Activated naive CD8-positive, alpha-beta T cell treated with anti-CD3 and anti-CD28 coated beads for 36 hours (primary cell): ENCODE measurements at regions not wholly inside any gene's neighbourhood (a gene's known extent, or its start where the extent isn't known, plus 50 kb on each side); places are given as distances from the start of the nearest gene placed in this dataset.
A peak's percentile ranks its signal among the peaks of the same experiment; 100 is the strongest.

Experiments used
- DNase-seq: peaks from one replicate; pipeline ENCODE4 v3.0.0; 2021
- H3K27ac Mint-ChIP-seq: one replicate; pipeline ENCODE4 v1.8.0; 2022; ENCODE audit warnings: mild to moderate bottlenecking, moderate library complexity, mixed read lengths
- H3K27me3 Mint-ChIP-seq: one replicate; pipeline ENCODE4 v1.8.0; 2022; ENCODE audit warnings: mild to moderate bottlenecking, mixed read lengths
- H3K36me3 Mint-ChIP-seq: one replicate; pipeline ENCODE4 v1.8.0; 2021; ENCODE audit warnings: mild to moderate bottlenecking, mixed read lengths
- H3K4me1 Mint-ChIP-seq: one replicate; pipeline ENCODE4 v1.8.0; 2021; ENCODE audit warnings: mixed read lengths
- H3K4me3 Mint-ChIP-seq: one replicate; pipeline ENCODE4 v1.8.0; 2022; ENCODE audit warnings: mild to moderate bottlenecking, moderate library complexity, mixed read lengths
- H3K9me3 Mint-ChIP-seq: one replicate; pipeline ENCODE4 v1.8.0; 2022; ENCODE audit warnings: mixed read lengths

- Mint-ChIP-seq H3K27me3 (peaks cover 13% of the 10 kb centered on the region), H3K4me3 (no peak overlapping the region), H3K4me1 (peaks cover 3% of the 10 kb centered on the region), H3K9me3 (no peaks in the 10 kb centered on the region), H3K27ac (no peak overlapping the region), H3K36me3 (no peaks in the 10 kb centered on the region)
- no peak for DNase-seq
Measured at GRCh38 chr10:9285690-9286089, 1231.2 kb downstream of the GATA3 start.

DNA sequence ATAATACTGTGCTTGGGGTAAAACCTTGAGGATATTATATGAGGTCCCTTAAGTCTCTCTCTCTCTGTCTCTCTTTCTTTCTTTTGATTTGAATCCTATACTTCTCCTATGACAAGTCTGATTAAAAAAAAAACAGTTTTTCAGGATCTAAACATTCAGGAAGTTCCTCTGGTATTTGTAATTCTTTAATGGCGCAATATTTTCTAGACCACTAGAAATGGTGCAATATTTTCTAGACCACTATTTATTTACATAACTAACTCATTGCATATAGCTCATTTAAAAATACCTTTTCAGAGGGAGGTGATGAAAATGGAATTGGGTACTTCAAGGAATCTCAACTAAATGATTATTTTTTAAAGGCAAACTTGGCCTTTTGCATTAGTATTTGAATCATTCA is 1235.3 kb downstream of the GATA3 start:
- Mint-ChIP-seq H3K4me1 (peaks cover 10% of the 10 kb centered on the region), H3K27me3 (peaks cover 8% of the 10 kb centered on the region), H3K36me3 (no peaks in the 10 kb centered on the region), H3K4me3 (no peak overlapping the region), H3K27ac (no peak overlapping the region), H3K9me3 (peaks cover 1% of the 10 kb centered on the region)
- DNase-seq: no peak

- Mint-ChIP-seq H3K4me1 (peaks cover 18% of the 10 kb centered on the region), H3K9me3 (peaks cover 1% of the 10 kb centered on the region), H3K27ac (no peak overlapping the region), H3K36me3 (no peaks in the 10 kb centered on the region), H3K4me3 (no peak overlapping the region), H3K27me3 (peaks cover 7% of the 10 kb centered on the region)
- DNase-seq: no peak
Measured at GRCh38 chr10:9291081-9291480, 1236.6 kb downstream of the GATA3 start.

DNA sequence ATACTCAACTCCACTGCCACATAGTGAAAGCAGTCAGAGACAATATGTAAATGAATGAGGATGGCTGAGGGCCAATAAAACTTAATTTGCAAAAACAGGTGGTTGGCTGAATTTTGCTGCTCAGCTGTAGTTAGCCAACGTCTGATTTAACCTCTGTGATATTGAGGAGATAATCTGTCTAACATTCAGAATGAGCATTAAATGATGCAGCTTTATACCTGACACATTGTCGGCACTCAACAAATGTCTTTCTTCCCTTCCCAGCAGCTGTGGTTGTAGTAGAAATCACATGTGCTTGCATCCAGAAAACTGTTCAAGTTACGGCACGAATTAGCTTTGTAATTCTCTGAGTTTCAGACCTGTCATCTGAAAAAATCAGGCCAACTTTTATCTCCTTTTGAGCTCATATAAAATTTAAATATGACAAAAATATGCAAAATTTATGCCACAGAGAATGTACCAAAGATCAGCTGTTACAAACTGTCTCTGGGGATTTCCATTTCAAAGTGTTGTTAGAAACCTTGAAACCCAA is 1239.7 kb downstream of the GATA3 start:
- H3K36me3 Mint-ChIP-seq: no peaks in the 10 kb centered on the region
- no peak overlapping the region for H3K27ac Mint-ChIP-seq
- peaks cover 18% of the 10 kb centered on the region for H3K4me1 Mint-ChIP-seq
- no peak overlapping the region for H3K4me3 Mint-ChIP-seq
- peaks cover 1% of the 10 kb centered on the region for H3K9me3 Mint-ChIP-seq
- DNase-seq: no peak
- H3K27me3 Mint-ChIP-seq: peaks cover 3% of the 10 kb centered on the region

DNA sequence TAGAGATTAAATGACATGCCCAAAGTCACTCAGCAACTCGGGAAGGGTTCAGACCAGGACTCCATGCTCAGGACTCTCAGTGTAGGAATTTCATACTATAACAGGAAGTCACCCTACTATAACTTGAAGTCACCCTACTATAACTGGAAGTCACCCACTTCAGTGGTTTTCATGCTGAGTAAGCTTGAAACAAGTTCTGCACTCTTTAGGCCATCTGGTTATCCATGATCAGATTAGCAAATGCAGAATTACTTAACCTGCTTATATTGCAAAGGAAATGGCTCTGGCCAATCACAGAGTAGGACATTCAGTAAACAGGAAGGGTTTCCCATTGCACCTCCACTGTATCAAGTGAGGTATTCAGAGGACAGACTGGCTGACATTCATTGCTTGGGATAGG is 1240.4 kb downstream of the GATA3 start:
- Mint-ChIP-seq H3K27me3 (peaks cover 3% of the 10 kb centered on the region), H3K27ac (peak overlapping the region; percentile 5), H3K36me3 (no peaks in the 10 kb centered on the region), H3K4me1 (peaks cover 18% of the 10 kb centered on the region), H3K9me3 (peaks cover 1% of the 10 kb centered on the region), H3K4me3 (no peak overlapping the region)
- DNase-seq: no peak

GRCh38 chr10:9296190-9296589 is 1241.7 kb downstream of the GATA3 start:
- Mint-ChIP-seq H3K36me3 (no peaks in the 10 kb centered on the region), H3K27me3 (peaks cover 3% of the 10 kb centered on the region), H3K4me3 (no peak overlapping the region), H3K9me3 (peaks cover 1% of the 10 kb centered on the region), H3K27ac (no peak overlapping the region), H3K4me1 (peaks cover 18% of the 10 kb centered on the region)
- no peak for DNase-seq

GRCh38 chr10:9297580-9297979 is 1243.1 kb downstream of the GATA3 start:
- DNase-seq: no peak
- H3K36me3 Mint-ChIP-seq: no peaks in the 10 kb centered on the region
- peaks cover 18% of the 10 kb centered on the region for H3K4me1 Mint-ChIP-seq
- no peak overlapping the region for H3K27ac Mint-ChIP-seq
- peaks cover 1% of the 10 kb centered on the region for H3K9me3 Mint-ChIP-seq
- no peak overlapping the region for H3K4me3 Mint-ChIP-seq
- peaks cover 3% of the 10 kb centered on the region for H3K27me3 Mint-ChIP-seq

GRCh38 chr10:9299966-9300365 is 1245.5 kb downstream of the GATA3 start:
- H3K4me3 Mint-ChIP-seq: no peak overlapping the region
- no peaks in the 10 kb centered on the region for H3K9me3 Mint-ChIP-seq
- H3K36me3 Mint-ChIP-seq: no peaks in the 10 kb centered on the region
- H3K27me3 Mint-ChIP-seq: peaks cover 8% of the 10 kb centered on the region
- no peak overlapping the region for H3K27ac Mint-ChIP-seq
- DNase-seq: no peak
- H3K4me1 Mint-ChIP-seq: peaks cover 6% of the 10 kb centered on the region

GRCh38 chr10:9301148-9301547 is 1246.7 kb downstream of the GATA3 start:
- Mint-ChIP-seq H3K4me1 (no peaks in the 10 kb centered on the region), H3K36me3 (no peaks in the 10 kb centered on the region), H3K27me3 (peaks cover 8% of the 10 kb centered on the region), H3K9me3 (no peaks in the 10 kb centered on the region), H3K4me3 (no peak overlapping the region), H3K27ac (no peak overlapping the region)
- DNase-seq: no peak

GRCh38 chr10:9301554-9301953 is 1247.1 kb downstream of the GATA3 start:
- no peak for DNase-seq
- Mint-ChIP-seq H3K36me3 (no peaks in the 10 kb centered on the region), H3K4me3 (no peak overlapping the region), H3K4me1 (no peaks in the 10 kb centered on the region), H3K9me3 (no peaks in the 10 kb centered on the region), H3K27me3 (peaks cover 12% of the 10 kb centered on the region), H3K27ac (no peak overlapping the region)

- no peak overlapping the region for H3K27ac Mint-ChIP-seq
- H3K36me3 Mint-ChIP-seq: no peaks in the 10 kb centered on the region
- H3K9me3 Mint-ChIP-seq: no peaks in the 10 kb centered on the region
- H3K4me1 Mint-ChIP-seq: no peaks in the 10 kb centered on the region
- no peak for DNase-seq
- H3K4me3 Mint-ChIP-seq: no peak overlapping the region
- peaks cover 12% of the 10 kb centered on the region for H3K27me3 Mint-ChIP-seq
Measured at GRCh38 chr10:9302140-9302746, 1247.8 kb downstream of the GATA3 start.

DNA sequence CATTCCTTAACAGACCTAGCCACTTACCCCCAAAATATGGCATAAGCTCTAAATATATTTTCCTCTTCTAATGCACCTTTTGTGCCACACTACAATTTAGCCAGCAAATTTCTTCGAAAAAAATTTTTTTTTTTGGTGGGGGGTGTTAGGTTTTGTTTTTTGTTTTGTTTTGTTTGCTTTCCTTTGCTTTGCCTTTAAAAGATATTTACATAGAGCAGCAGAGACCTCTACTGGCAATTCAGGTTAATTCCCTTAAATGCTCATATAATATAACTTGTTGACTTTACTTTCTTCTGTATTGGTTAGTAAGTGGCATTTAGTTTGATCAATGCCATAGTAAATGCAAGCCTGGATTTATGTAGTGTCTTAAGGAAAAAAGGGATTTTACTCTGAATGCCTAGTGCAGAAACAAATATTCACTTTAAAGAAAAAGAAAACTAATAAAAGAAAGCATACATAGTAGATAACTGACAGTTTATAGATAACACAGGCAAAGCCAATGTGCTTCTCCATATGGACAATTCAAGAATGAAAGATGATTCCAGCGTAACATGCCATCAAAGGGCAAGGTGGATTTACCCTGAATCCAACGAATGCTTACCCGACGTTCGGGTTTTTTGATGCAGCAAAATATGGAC is 1250.6 kb downstream of the GATA3 start:
- no peaks in the 10 kb centered on the region for H3K36me3 Mint-ChIP-seq
- H3K4me3 Mint-ChIP-seq: no peak overlapping the region
- H3K27me3 Mint-ChIP-seq: peaks cover 22% of the 10 kb centered on the region
- no peaks in the 10 kb centered on the region for H3K4me1 Mint-ChIP-seq
- no peak for DNase-seq
- no peaks in the 10 kb centered on the region for H3K9me3 Mint-ChIP-seq
- no peak overlapping the region for H3K27ac Mint-ChIP-seq

DNA sequence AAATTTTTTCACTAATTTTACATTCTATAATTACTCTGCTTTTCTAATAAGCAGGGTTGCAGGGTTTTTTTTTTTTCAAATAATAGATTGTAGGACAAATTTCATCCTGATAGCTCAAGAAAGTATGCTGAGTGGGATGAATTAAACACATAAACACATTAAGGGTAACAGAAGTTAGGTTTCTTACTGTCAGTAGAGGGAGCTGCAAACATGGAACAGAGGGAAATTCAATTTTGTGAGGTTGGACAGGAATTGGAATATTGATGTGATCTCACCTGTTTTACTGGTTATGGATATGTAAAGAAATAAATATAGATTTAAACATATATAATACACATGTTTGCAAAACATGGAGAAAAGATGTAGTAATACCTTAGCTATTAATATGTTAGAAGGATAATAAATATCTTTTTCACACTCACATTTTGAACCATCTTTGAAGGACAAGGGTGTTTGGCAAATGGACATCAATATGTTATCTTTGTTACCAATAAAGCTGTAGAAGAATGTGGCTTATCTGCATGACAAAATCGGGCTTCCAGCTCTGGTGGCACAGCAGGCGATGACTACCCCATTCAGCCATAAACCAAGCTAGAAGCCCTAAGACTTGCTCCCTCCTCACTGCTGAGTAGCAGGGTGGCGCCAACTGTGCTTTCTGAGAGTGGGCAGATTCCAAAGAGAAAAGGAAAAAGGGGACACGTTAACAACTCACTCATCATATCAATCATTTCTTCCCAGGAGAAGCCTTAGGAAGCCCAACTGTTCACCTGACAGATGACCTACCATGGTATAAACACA is 1257.4 kb downstream of the GATA3 start:
- no peak for DNase-seq
- Mint-ChIP-seq H3K4me3 (no peak overlapping the region), H3K27ac (no peak overlapping the region), H3K9me3 (no peaks in the 10 kb centered on the region), H3K4me1 (no peaks in the 10 kb centered on the region), H3K36me3 (no peaks in the 10 kb centered on the region), H3K27me3 (peaks cover 27% of the 10 kb centered on the region)

GRCh38 chr10:9315292-9315691 is 1260.8 kb downstream of the GATA3 start:
- Mint-ChIP-seq H3K36me3 (no peaks in the 10 kb centered on the region), H3K4me1 (no peaks in the 10 kb centered on the region), H3K27ac (no peak overlapping the region), H3K4me3 (no peak overlapping the region), H3K27me3 (peaks cover 19% of the 10 kb centered on the region), H3K9me3 (no peaks in the 10 kb centered on the region)
- DNase-seq: no peak

DNA sequence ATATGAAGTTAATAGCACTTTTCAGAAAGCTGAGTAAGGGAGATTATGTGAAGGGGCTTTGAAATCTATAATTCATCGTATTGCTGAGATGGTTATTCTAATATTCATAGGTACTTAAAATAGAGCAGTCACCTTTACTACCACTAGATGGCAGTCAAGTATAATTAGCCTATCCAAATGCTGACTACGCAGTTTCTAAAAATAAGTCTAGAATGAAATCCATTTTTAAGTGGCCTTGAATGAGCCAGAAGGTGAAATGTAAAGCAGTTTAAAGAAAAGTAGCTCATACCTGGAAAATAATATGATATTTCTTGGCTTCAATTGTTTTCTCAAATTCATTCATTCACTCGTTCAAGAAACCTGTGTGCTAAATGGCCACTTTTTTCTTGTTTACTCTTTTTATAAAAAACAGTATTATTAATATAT is 1277.1 kb downstream of the GATA3 start:
- peaks cover 31% of the 10 kb centered on the region for H3K27me3 Mint-ChIP-seq
- no peak overlapping the region for H3K4me3 Mint-ChIP-seq
- H3K27ac Mint-ChIP-seq: no peak overlapping the region
- DNase-seq: no peak
- H3K36me3 Mint-ChIP-seq: no peaks in the 10 kb centered on the region
- no peaks in the 10 kb centered on the region for H3K9me3 Mint-ChIP-seq
- no peaks in the 10 kb centered on the region for H3K4me1 Mint-ChIP-seq
